GM18861 (cell line): ENCODE measurements at regions not wholly inside any gene's neighbourhood (a gene's known extent, or its start where the extent isn't known, plus 50 kb on each side); places are given as distances from the start of the nearest gene placed in this dataset.
"Not testable (repeated sequence)": the region's sequence is repeated elsewhere in the genome, so short reads cannot be mapped to it uniquely, and the experiment has no call there.

Source experiments
- ATAC-seq: cut with Tn5 transposase; IDR thresholded peaks from one replicate; pipeline ENCODE4 v1.9.1; 2021; ENCODE audit not compliant: unreplicated experiment

GRCh38 chr1:5688081-5689077, 303.8 kb downstream of the NPHP4 start:
- ATAC-seq, result no peak

GRCh38 chr1:5686925-5687706, 305.1 kb downstream of the NPHP4 start:
- ATAC-seq, result no peak

- no peak for ATAC-seq
These were observed 306.0 kb downstream of the NPHP4 start for GRCh38 chr1:5686195-5686594.

- ATAC-seq, result no peak
These were observed 306.7 kb downstream of the NPHP4 start for GRCh38 chr1:5685446-5686040.

- no peak for ATAC-seq
These were observed 307.4 kb downstream of the NPHP4 start for GRCh38 chr1:5684791-5685190.

- no peak for ATAC-seq
These were observed 308.8 kb downstream of the NPHP4 start for GRCh38 chr1:5683446-5683845.

- ATAC-seq, result no peak
These were observed 309.5 kb downstream of the NPHP4 start for GRCh38 chr1:5682626-5683225.

GRCh38 chr1:5681654-5682053, 310.6 kb downstream of the NPHP4 start:
- ATAC-seq, result no peak

- no peak for ATAC-seq
These were observed 311.6 kb downstream of the NPHP4 start for GRCh38 chr1:5680600-5680999.

- no peak for ATAC-seq
These were observed 313.5 kb downstream of the NPHP4 start for GRCh38 chr1:5678759-5679158.

- not testable (repeated sequence) for ATAC-seq
These were observed 319.9 kb downstream of the NPHP4 start for GRCh38 chr1:5672355-5672754.

- ATAC-seq, result no peak
These were observed 321.5 kb downstream of the NPHP4 start for GRCh38 chr1:5670590-5671350.

- no peak for ATAC-seq
These were observed 324.5 kb downstream of the NPHP4 start for GRCh38 chr1:5667513-5668325.

GRCh38 chr1:5664906-5665875, 327.0 kb downstream of the NPHP4 start:
- no peak for ATAC-seq

- ATAC-seq, result no peak
These were observed 328.0 kb downstream of the NPHP4 start for GRCh38 chr1:5664081-5664768.

GRCh38 chr1:5662744-5663126, 329.5 kb downstream of the NPHP4 start:
- no peak for ATAC-seq

- no peak for ATAC-seq
These were observed 330.0 kb downstream of the NPHP4 start for GRCh38 chr1:5662086-5662743.
